Astrocyte (in vitro differentiated cells and primary cell): ENCODE measurements at regions not wholly inside any gene's neighbourhood (a gene's known extent, or its start where the extent isn't known, plus 50 kb on each side); places are given as distances from the start of the nearest gene placed in this dataset.

Experiments
- DNase-seq: peaks from one replicate; pipeline ENCODE4 v3.0.0-alpha.2; 2010; ENCODE audit warnings: low read depth
- FAIRE-seq: peaks from 2 replicates; lab custom pipeline; 2011; peaks lifted over from hg19 to GRCh38; lab: Jason Lieb, UNC
- H2AFZ ChIP-seq: 2 replicates; pipeline ENCODE4 v1.6.0; 2012; ENCODE audit warnings: low read depth, low read length, inconsistent platforms
- H3K27ac ChIP-seq: 2 replicates; pipeline ENCODE4 v1.5.1; 2011; ENCODE audit warnings: low read depth, low read length, inconsistent platforms
- H3K27me3 ChIP-seq: 2 replicates; pipeline ENCODE4 v1.6.0; 2011; ENCODE audit warnings: low read length, inconsistent platforms; ENCODE audit not compliant: insufficient read depth
- H3K36me3 ChIP-seq: 2 replicates; pipeline ENCODE4 v1.5.1; 2011; ENCODE audit warnings: low read length, inconsistent platforms; ENCODE audit not compliant: insufficient read depth
- H3K4me1 ChIP-seq: 2 replicates; pipeline ENCODE4 v1.5.1; 2011; ENCODE audit warnings: low read length, inconsistent platforms; ENCODE audit not compliant: insufficient read depth
- H3K4me2 ChIP-seq: 2 replicates; pipeline ENCODE4 v1.6.0; 2012; ENCODE audit warnings: low read length, inconsistent platforms
- H3K4me3 ChIP-seq: 2 replicates; pipeline ENCODE4 v1.5.1; 2011; ENCODE audit warnings: low read depth, mild to moderate bottlenecking, low read length, inconsistent platforms; ENCODE audit not compliant: insufficient read depth
- H3K79me2 ChIP-seq: 2 replicates; pipeline ENCODE4 v1.6.0; 2012; ENCODE audit warnings: mild to moderate bottlenecking, low read length, inconsistent platforms; ENCODE audit not compliant: insufficient read depth
- H3K9ac ChIP-seq: 2 replicates; pipeline ENCODE4 v1.6.0; 2012; ENCODE audit warnings: mild to moderate bottlenecking, low read length, inconsistent platforms
- H3K9me3 ChIP-seq: 2 replicates; pipeline ENCODE4 v1.5.1; 2012; ENCODE audit warnings: low read depth, mild to moderate bottlenecking, low read length, inconsistent platforms; ENCODE audit not compliant: insufficient read depth
- H4K20me1 ChIP-seq: 2 replicates; pipeline ENCODE4 v1.6.0; 2012; ENCODE audit warnings: low read length, inconsistent platforms; ENCODE audit not compliant: insufficient read depth
- H3K27ac Mint-ChIP-seq: one replicate; pipeline ENCODE4 v1.8.0; 2021; ENCODE audit warnings: mild to moderate bottlenecking, mixed read lengths; ENCODE audit not compliant: unreplicated experiment
- H3K27me3 Mint-ChIP-seq: one replicate; pipeline ENCODE4 v1.8.0; 2021; ENCODE audit warnings: low read depth, mixed read lengths; ENCODE audit not compliant: unreplicated experiment
- H3K36me3 Mint-ChIP-seq: one replicate; pipeline ENCODE4 v1.8.0; 2021; ENCODE audit warnings: low read depth, mixed read lengths; ENCODE audit not compliant: unreplicated experiment
- H3K4me1 Mint-ChIP-seq: one replicate; pipeline ENCODE4 v1.8.0; 2021; ENCODE audit warnings: low read depth, mixed read lengths; ENCODE audit not compliant: unreplicated experiment
- H3K4me3 Mint-ChIP-seq: one replicate; pipeline ENCODE4 v1.8.0; 2021; ENCODE audit warnings: mild to moderate bottlenecking, moderate library complexity, mixed read lengths; ENCODE audit not compliant: unreplicated experiment
- H3K9me3 Mint-ChIP-seq: one replicate; pipeline ENCODE4 v1.8.0; 2021; ENCODE audit warnings: mild to moderate bottlenecking, mixed read lengths; ENCODE audit not compliant: unreplicated experiment
- EZH2 ChIP-seq: IDR thresholded peaks from 2 replicates; pipeline ENCODE4 v1.6.1; 2012; ENCODE audit warnings: mild to moderate bottlenecking, low read length, inconsistent platforms; ENCODE audit not compliant: insufficient read depth
- TF ChIP-seq, protein P1 (sequence below): IDR thresholded peaks from 2 replicates; pipeline ENCODE4 v1.5.1; 2011; ENCODE audit warnings: low read depth, mild to moderate bottlenecking, inconsistent platforms, low read length, moderate library complexity; ENCODE audit not compliant: insufficient read depth

DNA sequence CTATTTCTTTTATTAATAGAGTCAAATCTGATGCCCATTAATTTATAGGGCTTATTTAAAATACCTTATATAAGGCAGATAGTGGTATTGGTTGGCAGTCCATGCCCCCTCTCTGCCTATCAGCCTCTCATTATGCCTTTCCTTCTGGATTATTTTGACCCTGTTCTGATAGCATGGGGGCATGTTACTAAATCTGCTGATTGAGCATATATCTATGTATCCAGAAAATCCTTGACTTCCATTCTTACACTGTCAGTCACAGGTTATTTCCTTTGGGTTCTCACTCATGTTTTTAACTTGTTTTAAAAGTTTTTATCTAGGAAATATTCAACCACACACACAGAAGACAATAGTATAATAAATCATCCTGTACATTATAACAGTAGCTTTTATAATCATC lies 1184.9 kb downstream of the HACE1 start:
- H3K9me3 Mint-ChIP-seq = no peaks in the 10 kb centered on the region
- no peaks in the 10 kb centered on the region for H3K36me3 ChIP-seq
- no peak overlapping the region for H2AFZ ChIP-seq
- peaks cover 4% of the 10 kb centered on the region for H3K4me1 Mint-ChIP-seq
- DNase-seq = no peak
- TF ChIP-seq, protein P1, sequence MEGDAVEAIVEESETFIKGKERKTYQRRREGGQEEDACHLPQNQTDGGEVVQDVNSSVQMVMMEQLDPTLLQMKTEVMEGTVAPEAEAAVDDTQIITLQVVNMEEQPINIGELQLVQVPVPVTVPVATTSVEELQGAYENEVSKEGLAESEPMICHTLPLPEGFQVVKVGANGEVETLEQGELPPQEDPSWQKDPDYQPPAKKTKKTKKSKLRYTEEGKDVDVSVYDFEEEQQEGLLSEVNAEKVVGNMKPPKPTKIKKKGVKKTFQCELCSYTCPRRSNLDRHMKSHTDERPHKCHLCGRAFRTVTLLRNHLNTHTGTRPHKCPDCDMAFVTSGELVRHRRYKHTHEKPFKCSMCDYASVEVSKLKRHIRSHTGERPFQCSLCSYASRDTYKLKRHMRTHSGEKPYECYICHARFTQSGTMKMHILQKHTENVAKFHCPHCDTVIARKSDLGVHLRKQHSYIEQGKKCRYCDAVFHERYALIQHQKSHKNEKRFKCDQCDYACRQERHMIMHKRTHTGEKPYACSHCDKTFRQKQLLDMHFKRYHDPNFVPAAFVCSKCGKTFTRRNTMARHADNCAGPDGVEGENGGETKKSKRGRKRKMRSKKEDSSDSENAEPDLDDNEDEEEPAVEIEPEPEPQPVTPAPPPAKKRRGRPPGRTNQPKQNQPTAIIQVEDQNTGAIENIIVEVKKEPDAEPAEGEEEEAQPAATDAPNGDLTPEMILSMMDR = no peak
- no peak for TF ChIP-seq EZH2
- H4K20me1 ChIP-seq = no peaks in the 10 kb centered on the region
- H3K4me3 Mint-ChIP-seq = no peak overlapping the region
- no peak overlapping the region for H3K4me2 ChIP-seq
- no peaks in the 10 kb centered on the region for H3K79me2 ChIP-seq
- no peak overlapping the region for H3K27ac ChIP-seq
- H3K36me3 Mint-ChIP-seq = no peaks in the 10 kb centered on the region
- H3K27ac Mint-ChIP-seq = no peak overlapping the region
- H3K27me3 ChIP-seq = no peaks in the 10 kb centered on the region
- no peaks in the 10 kb centered on the region for H3K27me3 Mint-ChIP-seq
- no peak overlapping the region for H3K9ac ChIP-seq
- H3K9me3 ChIP-seq = no peaks in the 10 kb centered on the region
- H3K4me3 ChIP-seq = no peak overlapping the region
- no peaks in the 10 kb centered on the region for H3K4me1 ChIP-seq
- no peak for FAIRE-seq

DNA sequence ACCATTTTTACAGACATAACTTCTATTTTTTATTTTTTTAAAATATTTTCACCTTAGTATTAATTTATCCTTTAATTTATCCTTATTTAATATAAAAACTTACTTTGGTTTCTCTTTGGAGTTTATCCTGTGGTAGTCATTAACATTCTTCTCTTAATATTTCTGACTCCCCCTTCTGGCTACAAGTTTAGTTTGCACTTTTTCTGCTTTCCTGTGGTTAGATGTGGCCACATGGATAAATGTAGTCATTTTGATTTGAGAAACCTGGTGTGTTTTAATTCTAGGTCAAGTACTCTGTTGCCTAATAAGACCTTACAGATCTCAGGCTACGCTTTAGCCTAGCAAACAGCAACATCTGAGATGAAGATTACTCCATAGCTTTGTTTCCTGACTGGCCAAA lies 1187.5 kb downstream of the HACE1 start:
- Mint-ChIP-seq H3K9me3 (no peaks in the 10 kb centered on the region), H3K27me3 (no peaks in the 10 kb centered on the region), H3K36me3 (no peaks in the 10 kb centered on the region), H3K4me3 (no peak overlapping the region), H3K27ac (no peak overlapping the region), H3K4me1 (peaks cover 4% of the 10 kb centered on the region)
- TF ChIP-seq, protein P1 = no peak
- no peak for TF ChIP-seq EZH2
- Histone ChIP-seq H3K4me3 (no peak overlapping the region), H3K9ac (no peak overlapping the region), H4K20me1 (no peaks in the 10 kb centered on the region), H3K79me2 (no peaks in the 10 kb centered on the region), H3K4me1 (no peaks in the 10 kb centered on the region), H3K27ac (no peak overlapping the region), H2AFZ (no peak overlapping the region), H3K36me3 (no peaks in the 10 kb centered on the region), H3K9me3 (no peaks in the 10 kb centered on the region), H3K27me3 (no peaks in the 10 kb centered on the region), H3K4me2 (no peak overlapping the region)
- DNase-seq (no peak), FAIRE-seq (no peak)

DNA sequence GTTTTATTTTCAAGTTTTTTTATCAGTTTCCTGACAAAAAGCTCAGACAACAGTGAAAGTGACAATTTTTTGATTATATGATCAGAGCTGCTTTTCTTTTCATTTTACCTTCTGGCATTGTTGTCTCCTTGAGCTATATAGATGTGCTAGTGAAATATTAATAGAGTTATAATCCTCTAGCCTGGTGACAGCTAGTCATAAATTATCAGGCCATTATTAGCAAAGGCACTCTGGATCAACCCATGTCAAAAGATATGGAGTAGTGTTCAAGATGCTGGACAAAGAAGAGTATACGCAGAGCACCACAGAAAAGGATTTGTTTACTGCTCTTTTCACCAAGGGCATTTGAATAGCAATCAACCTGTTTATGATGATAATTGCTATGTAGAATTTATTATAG lies 1230.1 kb downstream of the HACE1 start:
- Histone ChIP-seq H3K79me2 (no peaks in the 10 kb centered on the region), H3K9me3 (no peaks in the 10 kb centered on the region), H3K27me3 (no peaks in the 10 kb centered on the region), H2AFZ (no peak overlapping the region), H3K4me1 (no peaks in the 10 kb centered on the region), H4K20me1 (no peaks in the 10 kb centered on the region), H3K4me3 (no peak overlapping the region), H3K27ac (no peak overlapping the region), H3K36me3 (no peaks in the 10 kb centered on the region), H3K4me2 (no peak overlapping the region), H3K9ac (no peak overlapping the region)
- H3K27ac Mint-ChIP-seq = no peak overlapping the region
- H3K36me3 Mint-ChIP-seq = no peaks in the 10 kb centered on the region
- TF ChIP-seq, protein P1 = no peak
- no peak for TF ChIP-seq EZH2
- H3K4me3 Mint-ChIP-seq = no peak overlapping the region
- H3K4me1 Mint-ChIP-seq = no peaks in the 10 kb centered on the region
- DNase-seq = no peak
- FAIRE-seq = no peak
- H3K9me3 Mint-ChIP-seq = no peaks in the 10 kb centered on the region
- H3K27me3 Mint-ChIP-seq = no peaks in the 10 kb centered on the region
